ENCODE measurements at regions not wholly inside any gene's neighbourhood (a gene's known extent, or its start where the extent isn't known, plus 50 kb on each side); places are given as distances from the start of the nearest gene placed in this dataset.

DNA sequence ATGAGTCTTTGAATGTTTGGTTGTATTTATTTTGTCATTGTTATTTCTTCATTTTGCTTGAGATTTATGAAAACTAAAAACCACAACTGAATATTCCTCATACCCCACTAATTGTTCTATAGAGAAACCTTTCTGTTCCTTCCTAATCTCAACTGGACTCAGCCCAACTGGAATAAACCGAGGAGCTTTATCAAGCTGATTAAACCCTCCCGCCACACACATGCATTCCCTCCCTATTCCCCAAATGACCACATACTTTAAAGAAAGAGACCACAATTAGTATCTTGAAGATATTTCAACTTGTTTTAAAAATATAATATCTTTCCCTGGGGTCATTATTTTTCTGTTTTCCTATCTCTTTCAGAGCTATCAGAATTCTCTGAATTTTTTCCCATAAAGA, 107.5 kb downstream of the OSR1 start:
- TF ChIP-seq, protein P1, sequence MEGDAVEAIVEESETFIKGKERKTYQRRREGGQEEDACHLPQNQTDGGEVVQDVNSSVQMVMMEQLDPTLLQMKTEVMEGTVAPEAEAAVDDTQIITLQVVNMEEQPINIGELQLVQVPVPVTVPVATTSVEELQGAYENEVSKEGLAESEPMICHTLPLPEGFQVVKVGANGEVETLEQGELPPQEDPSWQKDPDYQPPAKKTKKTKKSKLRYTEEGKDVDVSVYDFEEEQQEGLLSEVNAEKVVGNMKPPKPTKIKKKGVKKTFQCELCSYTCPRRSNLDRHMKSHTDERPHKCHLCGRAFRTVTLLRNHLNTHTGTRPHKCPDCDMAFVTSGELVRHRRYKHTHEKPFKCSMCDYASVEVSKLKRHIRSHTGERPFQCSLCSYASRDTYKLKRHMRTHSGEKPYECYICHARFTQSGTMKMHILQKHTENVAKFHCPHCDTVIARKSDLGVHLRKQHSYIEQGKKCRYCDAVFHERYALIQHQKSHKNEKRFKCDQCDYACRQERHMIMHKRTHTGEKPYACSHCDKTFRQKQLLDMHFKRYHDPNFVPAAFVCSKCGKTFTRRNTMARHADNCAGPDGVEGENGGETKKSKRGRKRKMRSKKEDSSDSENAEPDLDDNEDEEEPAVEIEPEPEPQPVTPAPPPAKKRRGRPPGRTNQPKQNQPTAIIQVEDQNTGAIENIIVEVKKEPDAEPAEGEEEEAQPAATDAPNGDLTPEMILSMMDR (optimal IDR thresholded peaks at IDR 0.05 in 1 of 3, IDR thresholded peaks at IDR 0.05 in 1 of 3, conservative IDR thresholded peaks at IDR 0.05 in 1 of 3; ENCODE audit: extremely low read depth in 1 of 3, insufficient read depth in 2 of 3, low read length in 3 of 3) = no peak
- TF ChIP-seq EZH2 (IDR thresholded peaks at IDR 0.05; ENCODE audit: low read length) = no peak

All from keratinocyte (primary cell).